ENCODE measurements at regions not wholly inside any gene's neighbourhood (a gene's known extent, or its start where the extent isn't known, plus 50 kb on each side); places are given as distances from the start of the nearest gene placed in this dataset.

GRCh38 chr9:117546894-117547678 is 132.2 kb upstream of the ASTN2 start:
- Histone ChIP-seq H3K36me3 (no peaks in the 10 kb centered on the region), H3K27me3 (no peaks in the 10 kb centered on the region), H3K4me3 (no peak overlapping the region), H3K9me3 (no peaks in the 10 kb centered on the region), H3K27ac (no peak overlapping the region), H3K4me1 (no peaks in the 10 kb centered on the region)
- no peak for DNase-seq (ENCODE audit: low spot score)
- no peak for TF ChIP-seq CTCF (IDR thresholded peaks at IDR 0.05)

- H3K4me1 ChIP-seq, result no peaks in the 10 kb centered on the region
- no peak for DNase-seq (ENCODE audit: low spot score)
- H3K36me3 ChIP-seq, result no peaks in the 10 kb centered on the region
- no peak for TF ChIP-seq CTCF (IDR thresholded peaks at IDR 0.05)
- no peak overlapping the region for H3K27ac ChIP-seq
- H3K9me3 ChIP-seq, result no peaks in the 10 kb centered on the region
- H3K27me3 ChIP-seq, result no peaks in the 10 kb centered on the region
- no peak overlapping the region for H3K4me3 ChIP-seq
Observed at GRCh38 chr9:117545846-117546245, 131.0 kb upstream of the ASTN2 start.

- no peaks in the 10 kb centered on the region for H3K36me3 ChIP-seq
- no peak for DNase-seq (ENCODE audit: low spot score)
- H3K4me3 ChIP-seq, result no peak overlapping the region
- TF ChIP-seq CTCF (IDR thresholded peaks at IDR 0.05), result no peak
- H3K27me3 ChIP-seq, result no peaks in the 10 kb centered on the region
- no peaks in the 10 kb centered on the region for H3K4me1 ChIP-seq
- H3K9me3 ChIP-seq, result no peaks in the 10 kb centered on the region
- H3K27ac ChIP-seq, result no peak overlapping the region
Observed at GRCh38 chr9:117543089-117543488, 128.2 kb upstream of the ASTN2 start.

- Histone ChIP-seq H3K27me3 (no peaks in the 10 kb centered on the region), H3K9me3 (no peaks in the 10 kb centered on the region), H3K4me1 (no peaks in the 10 kb centered on the region), H3K4me3 (no peak overlapping the region), H3K27ac (no peak overlapping the region), H3K36me3 (no peaks in the 10 kb centered on the region)
- no peak for TF ChIP-seq CTCF (IDR thresholded peaks at IDR 0.05)
- DNase-seq (ENCODE audit: low spot score), result no peak
Observed at GRCh38 chr9:117542021-117542420, 127.2 kb upstream of the ASTN2 start.

GRCh38 chr9:117541181-117541580 is 126.3 kb upstream of the ASTN2 start:
- Histone ChIP-seq H3K27me3 (no peaks in the 10 kb centered on the region), H3K9me3 (no peaks in the 10 kb centered on the region), H3K27ac (no peak overlapping the region), H3K4me3 (no peak overlapping the region), H3K4me1 (no peaks in the 10 kb centered on the region), H3K36me3 (no peaks in the 10 kb centered on the region)
- no peak for TF ChIP-seq CTCF (IDR thresholded peaks at IDR 0.05)
- no peak for DNase-seq (ENCODE audit: low spot score)

- Histone ChIP-seq H3K9me3 (no peaks in the 10 kb centered on the region), H3K27ac (no peak overlapping the region), H3K4me1 (no peaks in the 10 kb centered on the region), H3K4me3 (no peak overlapping the region), H3K27me3 (no peaks in the 10 kb centered on the region), H3K36me3 (no peaks in the 10 kb centered on the region)
- TF ChIP-seq CTCF (IDR thresholded peaks at IDR 0.05), result no peak
- no peak for DNase-seq (ENCODE audit: low spot score)
Observed at GRCh38 chr9:117535973-117536372, 121.1 kb upstream of the ASTN2 start.

All from right atrium auricular region (tissue), 2 donors.